B cell (primary cell): ENCODE measurements at regions not wholly inside any gene's neighbourhood (a gene's known extent, or its start where the extent isn't known, plus 50 kb on each side); places are given as distances from the start of the nearest gene placed in this dataset.

ENCODE experiments used
- EZH2 ChIP-seq: IDR thresholded peaks from 2 replicates; pipeline ENCODE4 v1.6.1; 2012; ENCODE audit warnings: borderline replicate concordance, low read depth, mild to moderate bottlenecking, moderate library complexity, low read length; ENCODE audit not compliant: insufficient read depth, poor library complexity, severe bottlenecking
- TF ChIP-seq, protein P1 (sequence below): fragments of 200-600 bp; IDR thresholded peaks from one replicate; pipeline ENCODE4 v1.8.0; 2022; ENCODE audit warnings: antibody characterized with exemption, mild to moderate bottlenecking

DNA sequence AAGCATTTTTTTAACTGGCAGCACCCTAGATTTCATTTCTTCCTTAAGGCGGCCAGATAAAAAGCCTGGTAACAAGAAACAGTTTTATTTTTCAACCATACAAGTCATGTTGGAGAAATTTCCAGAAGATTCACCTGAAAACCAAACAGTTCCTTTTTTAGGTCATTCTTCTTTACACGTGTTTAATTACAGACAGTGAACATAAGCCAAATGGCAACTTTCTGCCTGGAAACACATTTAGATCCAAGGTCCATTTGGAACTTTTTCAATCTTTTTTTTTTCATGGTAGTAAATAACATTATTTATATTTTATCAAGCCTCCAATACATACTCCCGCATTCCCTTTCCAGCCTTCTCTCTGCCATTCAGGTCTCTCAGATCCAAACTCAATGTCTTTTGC, 886.1 kb upstream of the MIR17HG start:
- TF ChIP-seq, protein P1, sequence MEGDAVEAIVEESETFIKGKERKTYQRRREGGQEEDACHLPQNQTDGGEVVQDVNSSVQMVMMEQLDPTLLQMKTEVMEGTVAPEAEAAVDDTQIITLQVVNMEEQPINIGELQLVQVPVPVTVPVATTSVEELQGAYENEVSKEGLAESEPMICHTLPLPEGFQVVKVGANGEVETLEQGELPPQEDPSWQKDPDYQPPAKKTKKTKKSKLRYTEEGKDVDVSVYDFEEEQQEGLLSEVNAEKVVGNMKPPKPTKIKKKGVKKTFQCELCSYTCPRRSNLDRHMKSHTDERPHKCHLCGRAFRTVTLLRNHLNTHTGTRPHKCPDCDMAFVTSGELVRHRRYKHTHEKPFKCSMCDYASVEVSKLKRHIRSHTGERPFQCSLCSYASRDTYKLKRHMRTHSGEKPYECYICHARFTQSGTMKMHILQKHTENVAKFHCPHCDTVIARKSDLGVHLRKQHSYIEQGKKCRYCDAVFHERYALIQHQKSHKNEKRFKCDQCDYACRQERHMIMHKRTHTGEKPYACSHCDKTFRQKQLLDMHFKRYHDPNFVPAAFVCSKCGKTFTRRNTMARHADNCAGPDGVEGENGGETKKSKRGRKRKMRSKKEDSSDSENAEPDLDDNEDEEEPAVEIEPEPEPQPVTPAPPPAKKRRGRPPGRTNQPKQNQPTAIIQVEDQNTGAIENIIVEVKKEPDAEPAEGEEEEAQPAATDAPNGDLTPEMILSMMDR: no peak
- TF ChIP-seq EZH2: no peak
